Thymus (tissue), 11 donors: ENCODE measurements at regions not wholly inside any gene's neighbourhood (a gene's known extent, or its start where the extent isn't known, plus 50 kb on each side); places are given as distances from the start of the nearest gene placed in this dataset.

Source experiments
- DNase-seq, 9 donors: peaks; one replicate each; pipeline ENCODE4 v3.0.0-alpha.2; 2013; ENCODE audit warnings: low spot score in 9 of 9, low read depth in 6 of 9, missing footprints in 1 of 9
- H3K27ac ChIP-seq, 2 donors: one replicate each; pipeline ENCODE4 v1.5.1; 2013; ENCODE audit warnings: control low read depth in 1 of 2, low read depth in 1 of 2, low read length in 1 of 2, mild to moderate bottlenecking in 1 of 2, moderate library complexity in 1 of 2
- H3K27me3 ChIP-seq, 2 donors: one replicate each; pipeline ENCODE4 v1.5.1; 2013; ENCODE audit warnings: low read length in 1 of 2; ENCODE audit not compliant: control insufficient read depth in 2 of 2, insufficient read depth in 1 of 2
- H3K36me3 ChIP-seq, 2 donors: one replicate each; pipeline ENCODE4 v1.5.1; 2013; ENCODE audit warnings: low read length in 1 of 2, mild to moderate bottlenecking in 1 of 2, moderate library complexity in 1 of 2; ENCODE audit not compliant: control insufficient read depth in 2 of 2, insufficient read depth in 2 of 2
- H3K4me1 ChIP-seq, 2 donors: one replicate each; pipeline ENCODE4 v1.5.1; 2013; ENCODE audit warnings: low read length in 2 of 2; ENCODE audit not compliant: control insufficient read depth in 2 of 2, insufficient read depth in 2 of 2
- H3K4me3 ChIP-seq, 2 donors: one replicate each; pipeline ENCODE4 v1.5.1; 2013; ENCODE audit warnings: low read length in 2 of 2, control low read depth in 1 of 2, mild to moderate bottlenecking in 1 of 2
- H3K9me3 ChIP-seq, 2 donors: one replicate each; pipeline ENCODE4 v1.5.1; 2013; ENCODE audit warnings: low read length in 1 of 2, mild to moderate bottlenecking in 1 of 2; ENCODE audit not compliant: control insufficient read depth in 2 of 2, insufficient read depth in 1 of 2
- WGBS: extraction: QIAGEN DNeasy Blood & Tissue Kit; methylation state at CpG from one replicate; pipeline ENCODE4 v1.1.7; 2013; 5-methylcytosine and 5-hydroxymethylcytosine counted together
- donor health status: healthy.

DNA sequence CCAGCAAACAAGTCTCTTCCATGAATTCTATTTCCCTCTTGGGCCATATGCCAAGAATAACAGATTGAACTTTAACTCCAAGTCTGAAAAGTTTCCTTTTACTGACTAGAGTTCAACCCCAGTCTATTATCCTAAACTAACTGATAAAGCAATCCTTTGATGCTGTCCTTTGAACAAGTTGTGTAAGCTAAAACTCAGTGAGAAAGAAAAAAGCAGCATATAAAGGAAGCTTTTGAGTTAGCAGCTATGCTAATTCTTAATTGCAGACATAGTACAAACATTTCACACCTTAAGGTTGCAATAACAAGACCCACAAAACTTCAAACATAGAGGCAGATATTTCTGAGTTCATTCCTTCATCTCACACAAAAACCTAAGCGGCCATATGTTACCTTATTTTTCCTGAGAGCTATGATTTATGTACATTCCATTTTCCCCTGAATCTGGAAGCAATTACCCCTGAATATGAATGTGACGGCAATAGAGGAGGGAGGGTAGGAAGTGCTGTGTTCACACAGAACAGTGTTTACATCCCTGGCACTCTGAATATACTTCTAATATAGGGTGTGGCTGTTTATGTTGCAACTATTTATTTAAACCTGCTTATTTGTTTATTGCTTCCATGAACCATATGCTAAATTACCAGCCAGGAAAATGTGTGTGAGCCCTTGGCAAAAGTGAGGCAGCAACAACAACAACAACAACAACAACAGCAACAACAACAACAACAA lies 180.6 kb downstream of the IRS1 start:
- H3K9me3 ChIP-seq, result no peaks in the 10 kb centered on the region
- peak in 1 of 9 donors; percentile 3 for DNase-seq
- no peaks in the 10 kb centered on the region for H3K4me1 ChIP-seq
- 83% methylated on average over 2 of the region's 2 CpGs for WGBS
- no peaks in the 10 kb centered on the region for H3K36me3 ChIP-seq
- no peak overlapping the region for H3K4me3 ChIP-seq
- H3K27me3 ChIP-seq, result no peaks in the 10 kb centered on the region
- H3K27ac ChIP-seq, result no peak overlapping the region

DNA sequence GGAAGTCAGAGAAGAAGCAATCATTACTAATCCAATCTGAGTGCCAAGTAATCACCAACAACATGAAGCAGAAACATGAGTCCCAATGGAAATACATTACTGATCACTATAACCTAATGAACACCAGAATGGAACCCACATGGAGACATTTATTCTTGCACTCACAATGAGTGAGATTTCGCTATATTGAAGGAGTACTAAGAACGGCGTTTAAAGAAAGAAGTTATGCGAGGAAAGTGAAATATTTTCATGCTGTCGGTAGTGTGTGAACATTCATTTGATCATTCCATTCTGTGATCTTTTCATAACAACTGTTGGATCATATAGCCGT lies 181.1 kb downstream of the IRS1 start:
- Histone ChIP-seq H3K27me3 (no peaks in the 10 kb centered on the region), H3K4me1 (no peaks in the 10 kb centered on the region), H3K9me3 (no peaks in the 10 kb centered on the region), H3K4me3 (no peak overlapping the region), H3K27ac (no peak overlapping the region), H3K36me3 (no peaks in the 10 kb centered on the region)
- DNase-seq, result no peak
- 90% methylated on average over 6 of the region's 6 CpGs for WGBS

DNA sequence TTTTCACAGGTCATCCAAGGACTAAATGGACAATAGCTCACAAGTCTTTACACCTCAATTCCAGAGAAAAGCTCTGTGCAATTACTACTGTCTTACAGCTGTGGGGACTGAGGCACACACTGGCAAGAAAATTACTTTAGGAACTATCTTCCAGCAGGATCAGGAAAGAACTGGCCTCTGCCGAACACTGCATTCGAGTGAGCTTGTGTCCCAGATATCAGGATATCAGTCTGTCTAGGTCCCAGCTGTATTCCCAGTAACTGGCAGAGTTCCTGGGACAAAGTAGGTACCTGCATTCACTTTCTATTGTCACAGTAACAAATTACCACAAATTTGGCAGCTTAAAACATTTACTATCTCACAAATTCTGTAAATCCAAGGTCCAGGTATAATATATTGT lies 183.7 kb downstream of the IRS1 start:
- H3K4me1 ChIP-seq, result no peaks in the 10 kb centered on the region
- 88% methylated on average over 2 of the region's 2 CpGs for WGBS
- no peaks in the 10 kb centered on the region for H3K27me3 ChIP-seq
- H3K27ac ChIP-seq, result no peak overlapping the region
- no peaks in the 10 kb centered on the region for H3K9me3 ChIP-seq
- H3K36me3 ChIP-seq, result no peaks in the 10 kb centered on the region
- no peak overlapping the region for H3K4me3 ChIP-seq
- DNase-seq, result no peak

DNA sequence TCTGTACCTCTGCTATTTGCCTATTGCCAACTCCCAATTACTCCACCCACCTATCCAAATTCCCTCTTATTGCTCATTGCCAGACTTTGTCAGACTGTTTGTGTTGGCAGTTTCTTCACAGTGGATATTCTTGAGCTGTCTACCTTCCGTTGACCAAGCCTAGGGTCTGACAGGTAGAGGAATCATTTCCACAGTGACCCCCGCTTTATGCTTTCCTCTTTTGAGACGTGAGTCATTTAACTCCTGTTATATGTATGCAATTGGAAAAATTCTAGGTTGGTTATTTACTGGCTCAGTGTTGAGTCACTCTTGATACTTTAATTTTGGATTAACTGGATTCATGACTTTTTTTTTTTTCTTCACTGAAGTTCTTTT lies 187.7 kb downstream of the IRS1 start:
- no peaks in the 10 kb centered on the region for H3K4me1 ChIP-seq
- no peak overlapping the region for H3K27ac ChIP-seq
- H3K9me3 ChIP-seq, result no peaks in the 10 kb centered on the region
- no peaks in the 10 kb centered on the region for H3K27me3 ChIP-seq
- 90% methylated on average over 3 of the region's 3 CpGs for WGBS
- no peaks in the 10 kb centered on the region for H3K36me3 ChIP-seq
- no peak for DNase-seq
- H3K4me3 ChIP-seq, result no peak overlapping the region

DNA sequence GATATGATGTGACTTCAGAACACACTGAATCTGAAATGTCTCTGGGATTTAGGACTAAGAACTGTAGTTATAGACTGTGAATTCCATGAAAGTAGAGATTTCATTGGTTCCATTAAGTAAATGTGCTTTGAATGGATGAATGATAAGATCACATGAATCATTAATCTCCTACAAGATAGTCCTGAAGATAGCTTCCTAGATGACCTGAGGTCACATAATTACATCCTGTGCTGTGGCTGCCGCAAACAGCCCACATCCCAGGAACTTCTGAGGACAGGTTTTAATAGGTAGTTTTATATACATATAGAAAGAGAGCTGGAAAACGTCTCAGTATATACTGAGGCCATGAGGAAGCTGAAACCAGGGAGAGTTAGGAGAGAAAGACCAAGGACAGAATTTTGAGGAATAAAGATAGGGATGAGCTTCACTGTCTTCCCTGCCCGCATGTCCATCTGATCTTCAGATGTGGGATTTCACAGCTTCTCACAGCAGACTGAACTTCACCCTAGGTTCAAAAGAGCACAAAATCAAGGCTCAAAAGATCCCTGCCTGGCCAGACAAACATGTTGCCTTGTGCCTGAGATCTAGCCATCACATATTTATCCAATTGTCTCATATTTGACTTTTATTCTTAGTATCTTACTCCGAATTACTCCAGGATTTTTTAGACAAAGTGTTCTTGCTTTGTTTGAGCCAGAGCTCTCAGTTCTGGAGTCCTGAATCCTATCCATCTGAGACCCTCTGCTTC lies 188.2 kb downstream of the IRS1 start:
- DNase-seq, result no peak
- H3K4me1 ChIP-seq, result no peaks in the 10 kb centered on the region
- H3K9me3 ChIP-seq, result no peaks in the 10 kb centered on the region
- no peaks in the 10 kb centered on the region for H3K27me3 ChIP-seq
- WGBS, result 68% methylated on average over 4 of the region's 4 CpGs
- H3K27ac ChIP-seq, result no peak overlapping the region
- H3K36me3 ChIP-seq, result no peaks in the 10 kb centered on the region
- no peak overlapping the region for H3K4me3 ChIP-seq

DNA sequence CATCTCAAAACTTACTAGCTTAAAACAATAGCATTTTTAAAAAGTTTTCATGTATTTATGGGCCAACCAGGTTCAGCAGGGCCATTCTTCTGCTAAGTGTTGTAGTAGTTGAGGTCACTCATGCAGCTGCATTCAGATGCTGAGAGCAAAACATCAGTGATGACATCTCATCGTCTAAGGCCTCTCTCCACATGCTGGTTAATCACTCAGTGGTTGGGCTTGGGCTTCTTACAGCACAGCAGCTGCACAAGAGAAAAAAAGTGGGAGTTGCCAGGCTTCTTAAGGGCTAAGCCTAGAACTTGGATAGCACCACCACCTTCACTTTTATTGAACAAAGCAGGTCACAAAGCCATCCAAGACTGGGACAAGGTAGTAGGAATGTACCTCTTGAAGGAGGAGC lies 190.3 kb downstream of the IRS1 start:
- DNase-seq, result peak in 1 of 9 donors; percentile 1

DNA sequence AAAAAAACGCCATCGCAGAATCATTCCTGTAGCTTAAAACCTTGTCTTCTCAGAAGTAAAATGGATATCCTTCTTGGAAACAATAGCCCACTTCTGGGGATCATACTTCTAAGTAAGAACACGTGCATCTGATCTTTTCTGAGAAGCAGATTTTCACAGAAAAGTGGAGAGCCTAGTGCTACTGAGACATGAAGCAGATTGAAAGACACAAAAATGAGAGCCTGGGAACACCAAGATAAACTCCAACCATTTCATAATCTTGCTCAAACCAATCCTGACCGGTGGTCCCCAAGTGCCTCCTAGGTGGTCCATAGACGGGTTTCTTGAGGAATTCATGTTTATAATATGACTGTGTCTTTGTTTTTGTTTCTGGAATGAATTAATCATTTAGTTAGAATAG lies 191.2 kb downstream of the IRS1 start:
- Histone ChIP-seq H3K27me3 (no peaks in the 10 kb centered on the region), H3K4me1 (no peaks in the 10 kb centered on the region), H3K27ac (no peak overlapping the region), H3K36me3 (no peaks in the 10 kb centered on the region), H3K4me3 (no peak overlapping the region), H3K9me3 (no peaks in the 10 kb centered on the region)
- WGBS, result 85% methylated on average over 5 of the region's 5 CpGs
- DNase-seq, result no peak

More for the DNA sequence above, 190.3 kb downstream of the IRS1 start:
- Histone ChIP-seq H3K9me3 (no peaks in the 10 kb centered on the region), H3K27me3 (no peaks in the 10 kb centered on the region), H3K4me3 (no peak overlapping the region), H3K36me3 (no peaks in the 10 kb centered on the region), H3K27ac (no peak overlapping the region), H3K4me1 (no peaks in the 10 kb centered on the region)
- WGBS, result 75% methylated on average over 1 of the region's 1 CpG

DNA sequence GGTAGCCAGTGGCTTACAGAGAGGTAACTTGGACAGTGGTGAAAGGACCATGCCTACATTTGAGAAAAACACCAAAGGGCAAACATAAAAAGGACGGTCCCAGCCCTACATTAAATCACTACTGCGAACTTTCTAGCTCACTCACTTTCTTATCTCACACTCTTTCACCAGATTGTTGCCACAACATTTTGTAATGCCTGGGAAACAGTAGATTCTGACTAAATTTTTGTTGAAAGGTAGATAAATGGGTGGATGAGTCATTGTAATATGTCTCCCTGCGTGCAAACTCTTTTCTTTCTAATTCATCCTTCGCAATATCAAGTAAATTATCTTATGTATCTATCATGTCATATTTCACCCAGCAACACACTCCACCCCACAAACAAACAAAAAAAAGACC lies 192.2 kb downstream of the IRS1 start:
- H3K9me3 ChIP-seq, result no peaks in the 10 kb centered on the region
- H3K4me1 ChIP-seq, result no peaks in the 10 kb centered on the region
- H3K36me3 ChIP-seq, result no peaks in the 10 kb centered on the region
- WGBS, result 93% methylated on average over 4 of the region's 4 CpGs
- DNase-seq, result no peak
- no peak overlapping the region for H3K4me3 ChIP-seq
- no peak overlapping the region for H3K27ac ChIP-seq
- no peaks in the 10 kb centered on the region for H3K27me3 ChIP-seq

DNA sequence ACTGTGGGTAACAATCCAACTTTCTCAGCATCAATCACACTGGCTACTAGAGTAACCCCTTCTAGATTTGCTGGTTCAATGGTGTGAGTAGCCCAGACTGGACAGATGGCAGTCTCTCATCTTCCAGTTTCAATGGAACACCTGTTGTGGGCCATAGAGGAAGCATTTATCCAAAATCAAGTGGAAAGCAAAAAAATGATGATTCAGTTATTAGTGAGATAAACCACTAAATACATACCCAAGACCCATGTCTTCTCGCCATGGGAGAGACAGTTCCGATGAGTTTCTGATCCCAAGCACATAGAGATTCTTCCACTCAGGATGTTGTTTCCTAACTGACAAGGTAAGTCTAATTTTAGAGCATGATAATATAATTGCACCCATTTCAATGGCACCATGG lies 194.0 kb downstream of the IRS1 start:
- Histone ChIP-seq H3K9me3 (no peaks in the 10 kb centered on the region), H3K4me1 (no peaks in the 10 kb centered on the region), H3K27ac (no peak overlapping the region), H3K27me3 (no peaks in the 10 kb centered on the region), H3K36me3 (no peaks in the 10 kb centered on the region), H3K4me3 (no peak overlapping the region)
- 98% methylated on average over 2 of the region's 2 CpGs for WGBS
- no peak for DNase-seq
